Mucosa of descending colon (tissue), 3 donors: ENCODE measurements at regions not wholly inside any gene's neighbourhood (a gene's known extent, or its start where the extent isn't known, plus 50 kb on each side); places are given as distances from the start of the nearest gene placed in this dataset.

ENCODE experiments used
- ATAC-seq: fragments of 200-7000 bp; cut with Tn5 transposase; one replicate; pipeline ENCODE4 v1.9.1; 2020; ENCODE audit warnings: mild to moderate bottlenecking, moderate library complexity
- DNase-seq, 3 donors: peaks; one replicate each; pipeline ENCODE4 v3.0.0-alpha.2; 2020
- H3K36me3 ChIP-seq: fragments of 200-600 bp; one replicate; pipeline ENCODE4 v1.8.0; 2021; ENCODE audit warnings: low read depth, mild to moderate bottlenecking
- H3K4me1 ChIP-seq: fragments of 200-600 bp; one replicate; pipeline ENCODE4 v1.8.0; 2021; ENCODE audit warnings: low read depth, mild to moderate bottlenecking
- H3K4me3 ChIP-seq: fragments of 200-600 bp; one replicate; pipeline ENCODE4 v1.8.0; 2021; ENCODE audit warnings: mild to moderate bottlenecking
- H3K9me3 ChIP-seq: fragments of 200-600 bp; one replicate; pipeline ENCODE4 v1.8.0; 2021; ENCODE audit warnings: mild to moderate bottlenecking
- CTCF ChIP-seq: fragments of 200-600 bp; IDR thresholded peaks from one replicate; pipeline ENCODE4 v1.8.0; 2022; ENCODE audit warnings: antibody characterized with exemption, mild to moderate bottlenecking
- intact Hi-C, 2 donors: fragments of 100-400 bp; cut with DNase I in 1 of 2; cut with micrococcal nuclease in 1 of 2; formaldehyde crosslinking; loops; one replicate each; pipeline versions ENCODE4 v1.11.0 to v1.11.1; 2022; cut with DNase I, micrococcal nuclease
- donor health status: DM: no; HTN: no; CAD: no; lungs with moderate emphysema.
- donor health status: DM: no; HTN: no; CAD: no.
- donor health status: DM: no; HTN: yes; CAD: no.

GRCh38 chr15:81945014-81945615, 100.7 kb downstream of the MEX3B start:
- Histone ChIP-seq H3K4me3 (no peak overlapping the region), H3K9me3 (no peaks in the 10 kb centered on the region), H3K36me3 (no peaks in the 10 kb centered on the region), H3K4me1 (no peaks in the 10 kb centered on the region)
- no peak for DNase-seq
- intact Hi-C loops: no loop called here
- no peak for TF ChIP-seq CTCF
- no peak for ATAC-seq

- TF ChIP-seq CTCF: no peak
- Histone ChIP-seq H3K4me1 (no peaks in the 10 kb centered on the region), H3K4me3 (no peak overlapping the region), H3K9me3 (no peaks in the 10 kb centered on the region), H3K36me3 (no peaks in the 10 kb centered on the region)
- ATAC-seq (no peak), DNase-seq (no peak)
- intact Hi-C loops: no loop called here
Measured at GRCh38 chr15:81942655-81943195, 103.1 kb downstream of the MEX3B start.

DNA sequence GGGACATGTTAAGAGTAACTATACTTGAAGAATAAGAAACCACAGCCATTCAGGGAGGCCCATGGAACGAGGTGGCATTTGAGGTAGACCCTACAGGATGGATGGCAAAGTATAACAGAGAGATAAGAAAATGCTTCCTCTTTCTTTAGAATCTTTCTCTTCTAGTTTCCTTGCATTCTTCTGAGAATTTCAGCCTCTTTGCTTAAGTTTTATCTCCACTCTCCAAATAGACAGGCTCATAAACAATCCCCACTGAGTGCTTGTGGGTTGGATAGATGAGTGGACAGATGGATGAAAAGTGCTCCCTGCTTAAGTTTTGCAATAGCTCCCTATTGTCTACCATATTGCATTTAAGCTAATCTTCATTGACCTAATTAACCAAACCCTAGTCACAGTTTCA, 103.7 kb downstream of the MEX3B start:
- no peak for ATAC-seq
- no peak overlapping the region for H3K4me3 ChIP-seq
- H3K36me3 ChIP-seq: no peaks in the 10 kb centered on the region
- intact Hi-C loops: no loop called here
- TF ChIP-seq CTCF: no peak
- H3K9me3 ChIP-seq: no peaks in the 10 kb centered on the region
- DNase-seq: no peak
- H3K4me1 ChIP-seq: no peaks in the 10 kb centered on the region

DNA sequence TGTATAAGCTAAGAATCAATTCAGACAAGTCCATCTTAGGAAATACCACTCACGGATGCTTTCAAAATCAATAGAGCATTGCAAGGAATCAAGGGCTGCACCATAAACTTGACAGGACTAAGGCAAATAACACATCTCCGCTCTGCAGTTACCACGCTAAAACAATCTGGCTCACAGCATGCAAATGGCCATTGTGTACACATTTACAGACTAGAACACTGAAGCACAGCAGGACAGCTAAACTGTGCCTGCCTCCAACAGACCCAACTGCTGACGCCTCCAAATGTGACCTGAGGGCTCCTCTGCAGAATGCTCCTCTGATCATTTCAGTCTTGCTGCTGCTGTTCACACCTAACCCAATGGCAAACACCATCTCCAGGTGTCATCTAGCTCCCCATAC, 104.3 kb downstream of the MEX3B start:
- Histone ChIP-seq H3K36me3 (no peaks in the 10 kb centered on the region), H3K4me1 (no peaks in the 10 kb centered on the region), H3K9me3 (no peaks in the 10 kb centered on the region), H3K4me3 (no peak overlapping the region)
- ATAC-seq (no peak), DNase-seq (no peak)
- intact Hi-C loops: no loop called here
- no peak for TF ChIP-seq CTCF

DNA sequence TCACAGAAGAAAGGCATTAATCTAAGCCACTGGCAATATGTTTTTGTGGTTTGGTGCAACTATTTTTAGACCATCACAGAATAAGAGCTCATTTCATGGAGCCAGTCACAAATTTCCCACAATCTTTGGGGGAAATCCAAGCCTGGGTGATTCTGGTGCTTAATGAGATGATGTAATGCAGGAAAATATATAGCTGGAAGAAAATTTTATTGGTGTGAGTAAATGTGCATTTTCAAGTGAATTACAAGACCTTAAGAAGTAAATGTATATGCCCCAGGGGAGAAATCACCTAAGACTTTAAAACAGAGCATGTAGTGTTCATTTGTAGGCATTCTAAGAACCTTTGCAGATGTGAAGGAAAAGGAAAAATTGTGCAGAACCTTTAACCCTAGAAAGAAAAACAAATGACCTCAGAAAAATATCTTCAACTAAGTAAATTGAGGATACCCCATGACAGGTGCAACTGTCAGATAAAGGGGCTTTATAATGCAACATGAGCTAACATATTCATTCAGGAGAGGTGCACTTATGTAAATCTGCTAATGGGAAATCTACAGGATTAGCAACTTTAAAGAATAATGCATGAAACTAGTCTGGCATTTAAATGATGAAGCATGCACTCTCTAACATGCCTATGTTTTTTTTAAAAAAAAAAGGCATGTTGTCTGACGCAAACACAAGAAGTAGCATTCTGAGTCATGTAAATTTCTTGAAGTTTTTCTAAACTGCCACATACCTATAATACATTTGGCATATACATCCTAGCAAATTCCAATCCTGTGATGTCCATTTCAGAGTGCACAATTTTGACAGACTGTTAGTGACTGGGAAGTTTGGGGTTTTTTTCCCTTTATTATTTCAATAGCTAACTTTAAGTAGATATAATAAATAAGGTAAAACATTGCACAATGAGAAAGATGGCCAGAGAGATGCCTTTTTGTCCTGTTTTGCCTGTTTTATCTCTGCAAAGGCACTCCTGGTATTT, 105.1 kb downstream of the MEX3B start:
- ATAC-seq (no peak), DNase-seq (no peak)
- H3K36me3 ChIP-seq: no peaks in the 10 kb centered on the region
- no peak overlapping the region for H3K4me3 ChIP-seq
- no peaks in the 10 kb centered on the region for H3K4me1 ChIP-seq
- no peaks in the 10 kb centered on the region for H3K9me3 ChIP-seq
- TF ChIP-seq CTCF: no peak
- intact Hi-C loops: no loop called here
